C4-2B (cell line): ENCODE measurements at regions not wholly inside any gene's neighbourhood (a gene's known extent, or its start where the extent isn't known, plus 50 kb on each side); places are given as distances from the start of the nearest gene placed in this dataset.

Source experiments
- CTCF ChIP-seq: fragments of 450-650 bp; conservative IDR thresholded peaks from 2 replicates; pipeline ENCODE4 v1.5.1; 2017; ENCODE audit warnings: mild to moderate bottlenecking
- ZFX ChIP-seq: fragments of 450-650 bp; IDR thresholded peaks from 2 replicates; pipeline ENCODE4 v1.6.1; 2017

- no peak for TF ChIP-seq CTCF
- no peak for TF ChIP-seq ZFX
Measured at GRCh38 chr22:47384977-47385376, 622.5 kb downstream of the TBC1D22A start.
